H1 (cell line): ENCODE measurements at regions not wholly inside any gene's neighbourhood (a gene's known extent, or its start where the extent isn't known, plus 50 kb on each side); places are given as distances from the start of the nearest gene placed in this dataset.

Experiments used
- CTCF ChIA-PET: fragments of 300-600 bp; sonication (Branson Sonifier 250); formaldehyde crosslinking; loops from one replicate; lab custom pipeline; 2021; ENCODE audit not compliant: partially characterized antibody; lab: Charles Lee
- POLR2A ChIA-PET: fragments of 300-600 bp; sonication (Branson Sonifier 250); formaldehyde crosslinking; loops from one replicate; lab custom pipeline; 2021; ENCODE audit warnings: inconsistent platforms; ENCODE audit not compliant: partially characterized antibody; lab: Charles Lee
- DNase-seq, 2 experiments: peaks; one replicate each; pipeline versions ENCODE4 v3.0.0 to v3.0.0-alpha.2; 2010 to 2022; ENCODE audit warnings: low spot score in 2 of 2, low read depth in 1 of 2, mixed read lengths in 1 of 2
- FAIRE-seq: peaks from 2 replicates; lab custom pipeline; 2011; peaks lifted over from hg19 to GRCh38; lab: Jason Lieb, UNC
- H2AFZ ChIP-seq: 2 replicates; pipeline ENCODE4 v1.8.1; 2012; ENCODE audit warnings: low read length, inconsistent platforms
- H2AK5ac ChIP-seq: 2 replicates; pipeline ENCODE4 v1.6.1; 2013; ENCODE audit warnings: low read depth, low read length
- H2BK120ac ChIP-seq: replicated peaks from 2 replicates; pipeline ENCODE3; 2013; ENCODE audit warnings: low read depth, low read length, inconsistent platforms
- H2BK12ac ChIP-seq: 2 replicates; pipeline ENCODE4 v1.6.1; 2013; ENCODE audit warnings: low read depth, low read length
- H2BK15ac ChIP-seq: 2 replicates; pipeline ENCODE4 v1.6.1; 2013; ENCODE audit warnings: low read length
- H2BK20ac ChIP-seq: 2 replicates; pipeline ENCODE4 v1.6.1; 2013; ENCODE audit warnings: low read length
- H2BK5ac ChIP-seq: 2 replicates; pipeline ENCODE4 v1.6.1; 2013; ENCODE audit warnings: low read depth, low read length
- H3K14ac ChIP-seq: 2 replicates; pipeline ENCODE4 v1.6.1; 2013; ENCODE audit warnings: inconsistent platforms; ENCODE audit not compliant: insufficient read length
- H3K18ac ChIP-seq: 2 replicates; pipeline ENCODE4 v1.6.1; 2013; ENCODE audit warnings: low read length; ENCODE audit errors: extremely low read depth
- H3K23ac ChIP-seq: 2 replicates; pipeline ENCODE4 v1.6.1; 2013; ENCODE audit warnings: inconsistent platforms; ENCODE audit not compliant: insufficient read length
- H3K23me2 ChIP-seq: 2 replicates; pipeline ENCODE4 v1.6.1; 2013; ENCODE audit warnings: low read depth, low read length
- H3K27ac ChIP-seq: 2 replicates; pipeline ENCODE4 v1.6.1; 2011; ENCODE audit warnings: low read depth, low read length, inconsistent platforms
- H3K27me3 ChIP-seq, 4 experiments: replicated peaks in 1 of 4; 1 replicate in 1 of 4; 2 replicates in 3 of 4; pipeline versions ENCODE4 v1.6.1 to v1.8.1; 2011 to 2013; ENCODE audit warnings: low read length in 3 of 4, mild to moderate bottlenecking in 3 of 4, inconsistent platforms in 2 of 4, mixed read lengths in 2 of 4, moderate library complexity in 1 of 4; ENCODE audit not compliant: control insufficient read depth in 3 of 4, insufficient read depth in 3 of 4; ENCODE audit errors: extremely low read depth in 1 of 4
- H3K36me3 ChIP-seq, 4 experiments: 2 replicates each; pipeline versions ENCODE4 v1.6.1 to v1.8.1; 2011 to 2013; ENCODE audit warnings: mild to moderate bottlenecking in 4 of 4, low read length in 3 of 4, moderate library complexity in 2 of 4, control low read depth in 1 of 4, inconsistent platforms in 1 of 4; ENCODE audit not compliant: insufficient read depth in 4 of 4, control insufficient read depth in 2 of 4
- H3K4ac ChIP-seq: replicated peaks from 2 replicates; pipeline ENCODE3; 2013; ENCODE audit warnings: low read length, low read depth, mixed read lengths, inconsistent platforms; ENCODE audit not compliant: insufficient read length
- H3K4me1 ChIP-seq, 4 experiments: replicated peaks in 1 of 4; 1 replicate in 1 of 4; 2 replicates in 3 of 4; pipeline versions ENCODE4 v1.6.1 to v1.8.1; 2011 to 2013; ENCODE audit warnings: low read length in 3 of 4, inconsistent platforms in 2 of 4, mixed read lengths in 1 of 4; ENCODE audit not compliant: insufficient read depth in 4 of 4, control insufficient read depth in 3 of 4
- H3K4me2 ChIP-seq, 2 experiments: 2 replicates each; pipeline versions ENCODE4 v1.6.1 to v1.8.1; 2011 to 2013; ENCODE audit warnings: low read depth in 2 of 2, low read length in 2 of 2, control low read depth in 1 of 2, inconsistent platforms in 1 of 2, mild to moderate bottlenecking in 1 of 2; ENCODE audit not compliant: insufficient read depth in 1 of 2
- H3K4me3 ChIP-seq, 4 experiments: fragments of 200-600, 300-600 bp in 1 of 4; sonication (generic), shearing (Covaris generic), sonication (Bioruptor Twin) in 1 of 4; 2 replicates each; pipeline versions ENCODE4 v1.5.1 to v1.8.1; 2011 to 2016; ENCODE audit warnings: low read length in 4 of 4, low read depth in 3 of 4, control low read depth in 2 of 4, inconsistent platforms in 2 of 4, mild to moderate bottlenecking in 2 of 4, mixed read lengths in 1 of 4, moderate library complexity in 1 of 4; ENCODE audit not compliant: insufficient read depth in 2 of 4; ENCODE audit errors: extremely low read depth in 1 of 4
- H3K56ac ChIP-seq: replicated peaks from 2 replicates; pipeline ENCODE3; 2013; ENCODE audit warnings: low read depth, mild to moderate bottlenecking, mixed read lengths, low read length, inconsistent platforms; ENCODE audit not compliant: insufficient read length
- H3K79me1 ChIP-seq: 2 replicates; pipeline ENCODE4 v1.6.1; 2013; ENCODE audit warnings: low read depth, low read length, control low read depth
- H3K79me2 ChIP-seq, 2 experiments: 2 replicates each; pipeline versions ENCODE4 v1.6.1 to v1.8.1; 2012 to 2013; ENCODE audit warnings: low read length in 2 of 2, mild to moderate bottlenecking in 2 of 2, inconsistent platforms in 1 of 2; ENCODE audit not compliant: insufficient read depth in 2 of 2, control insufficient read depth in 1 of 2
- H3K9ac ChIP-seq, 4 experiments: replicated peaks in 1 of 4; 1 replicate in 1 of 4; 2 replicates in 3 of 4; pipeline versions ENCODE4 v1.6.1 to v1.8.1; 2011 to 2013; ENCODE audit warnings: low read depth in 3 of 4, low read length in 3 of 4, control low read depth in 2 of 4, mild to moderate bottlenecking in 2 of 4, moderate library complexity in 2 of 4, inconsistent platforms in 1 of 4; ENCODE audit errors: extremely low read depth in 1 of 4
- H3K9me3 ChIP-seq, 2 experiments: 2 replicates each; pipeline versions ENCODE4 v1.6.1 to v1.8.1; 2012 to 2013; ENCODE audit warnings: mild to moderate bottlenecking in 2 of 2, moderate library complexity in 2 of 2, control low read depth in 1 of 2, inconsistent platforms in 1 of 2, low read depth in 1 of 2, low read length in 1 of 2, mixed read lengths in 1 of 2; ENCODE audit not compliant: insufficient read depth in 2 of 2
- H4K20me1 ChIP-seq, 2 experiments: replicated peaks in 1 of 2; 2 replicates each; pipeline versions ENCODE3 to v1.8.1; 2011 to 2013; ENCODE audit warnings: inconsistent platforms in 2 of 2, low read length in 2 of 2, mild to moderate bottlenecking in 1 of 2; ENCODE audit not compliant: insufficient read depth in 2 of 2, control insufficient read depth in 1 of 2
- H4K5ac ChIP-seq: 2 replicates; pipeline ENCODE4 v1.6.1; 2013; ENCODE audit warnings: low read length, low read depth, mixed read lengths, inconsistent platforms; ENCODE audit not compliant: insufficient read length
- H4K8ac ChIP-seq: 2 replicates; pipeline ENCODE4 v1.8.0; 2013; ENCODE audit warnings: mild to moderate bottlenecking, moderate library complexity, low read length, inconsistent platforms; ENCODE audit not compliant: insufficient read depth; ENCODE audit errors: extremely low read depth
- H4K91ac ChIP-seq: replicated peaks from 2 replicates; pipeline ENCODE3; 2013; ENCODE audit warnings: low read length, mixed read lengths, inconsistent platforms; ENCODE audit not compliant: insufficient read length
- WGBS, 2 experiments: shearing (Covaris generic) in 1 of 2; methylation state at CpG; one replicate each; pipeline versions ENCODE4 v1.1.6 to v1.1.7; 2013 to 2015; ENCODE audit warnings: low lambda C conversion rate in 2 of 2, mixed read lengths in 2 of 2, inconsistent platforms in 1 of 2, low coverage in 1 of 2, missing lambda C conversion rate in 1 of 2; ENCODE audit not compliant: insufficient replicate concordance in 2 of 2, insufficient coverage in 1 of 2, insufficient read length in 1 of 2; ENCODE audit errors: extremely low coverage in 1 of 2, missing lambda C conversion rate in 1 of 2; 5-methylcytosine and 5-hydroxymethylcytosine counted together
- TF ChIP-seq, protein P1 (sequence below), 3 experiments: IDR thresholded peaks; 1 replicate in 2 of 3; 2 replicates in 1 of 3; pipeline versions ENCODE4 v1.5.1 to v1.6.1; 2011; ENCODE audit warnings: low read length in 3 of 3, mild to moderate bottlenecking in 3 of 3, inconsistent platforms in 2 of 3, low read depth in 1 of 3, moderate library complexity in 1 of 3; ENCODE audit not compliant: insufficient read depth in 1 of 3; ENCODE audit errors: control extremely low read depth in 1 of 3

DNA sequence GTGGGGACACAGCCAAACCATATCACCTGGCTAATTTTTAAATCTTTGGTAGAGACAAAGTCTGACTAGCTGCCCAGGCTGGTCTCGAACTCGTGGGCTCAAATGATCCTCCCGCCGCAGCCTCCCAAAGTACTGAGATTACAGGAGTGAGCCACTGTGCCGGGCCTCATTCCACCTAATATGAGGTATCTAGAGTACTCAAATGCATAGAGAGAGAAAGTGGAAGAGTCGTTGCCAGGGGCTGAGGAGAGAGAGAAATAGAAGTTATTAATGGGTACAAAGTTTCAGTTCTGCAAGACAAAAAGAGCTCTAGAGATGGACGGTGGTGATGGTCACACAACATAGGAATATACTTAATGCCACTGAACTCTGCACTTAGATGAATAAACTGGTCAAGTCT, 119.6 kb downstream of the TOMM20 start:
- Histone ChIP-seq H2AFZ (no peak overlapping the region), H3K23me2 (no peaks in the 10 kb centered on the region), H3K79me2 (no peaks in the 10 kb centered on the region), H4K91ac (no peak overlapping the region), H2BK15ac (no peak overlapping the region), H3K18ac (no peak overlapping the region), H3K4me3 (no peak overlapping the region), H4K8ac (no peak overlapping the region), H3K27me3 (no peaks in the 10 kb centered on the region), H3K36me3 (no peaks in the 10 kb centered on the region), H4K5ac (no peak overlapping the region), H3K14ac (no peak overlapping the region), H3K56ac (no peak overlapping the region), H3K9ac (no peak overlapping the region), H3K4ac (no peak overlapping the region)
- no peak for DNase-seq
- FAIRE-seq = no peak
- CTCF ChIA-PET = interaction anchor here (0.6 kb wide), 1 partner anchor 537 kb away, joined by 6 read pairs; no protein-coding TSS in a partner anchor
- TF ChIP-seq, protein P1, sequence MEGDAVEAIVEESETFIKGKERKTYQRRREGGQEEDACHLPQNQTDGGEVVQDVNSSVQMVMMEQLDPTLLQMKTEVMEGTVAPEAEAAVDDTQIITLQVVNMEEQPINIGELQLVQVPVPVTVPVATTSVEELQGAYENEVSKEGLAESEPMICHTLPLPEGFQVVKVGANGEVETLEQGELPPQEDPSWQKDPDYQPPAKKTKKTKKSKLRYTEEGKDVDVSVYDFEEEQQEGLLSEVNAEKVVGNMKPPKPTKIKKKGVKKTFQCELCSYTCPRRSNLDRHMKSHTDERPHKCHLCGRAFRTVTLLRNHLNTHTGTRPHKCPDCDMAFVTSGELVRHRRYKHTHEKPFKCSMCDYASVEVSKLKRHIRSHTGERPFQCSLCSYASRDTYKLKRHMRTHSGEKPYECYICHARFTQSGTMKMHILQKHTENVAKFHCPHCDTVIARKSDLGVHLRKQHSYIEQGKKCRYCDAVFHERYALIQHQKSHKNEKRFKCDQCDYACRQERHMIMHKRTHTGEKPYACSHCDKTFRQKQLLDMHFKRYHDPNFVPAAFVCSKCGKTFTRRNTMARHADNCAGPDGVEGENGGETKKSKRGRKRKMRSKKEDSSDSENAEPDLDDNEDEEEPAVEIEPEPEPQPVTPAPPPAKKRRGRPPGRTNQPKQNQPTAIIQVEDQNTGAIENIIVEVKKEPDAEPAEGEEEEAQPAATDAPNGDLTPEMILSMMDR (IDR thresholded peaks at IDR 0.05; ENCODE audit: control extremely low read depth in 1 of 3, insufficient read depth in 1 of 3, low read depth in 1 of 3, low read length in 3 of 3) = no peak
- TF ChIP-seq, all 59 proteins: peak for 0
- Histone ChIP-seq H3K9me3 (peaks cover 0 to 9% of the 10 kb centered on the region in 2 experiments; a peak in 1 of 4 replicates), H2BK20ac (no peak overlapping the region), H2BK5ac (no peak overlapping the region), H2BK12ac (no peak overlapping the region), H3K4me1 (peaks cover 0 to 3% (median 0%) of the 10 kb centered on the region in 4 experiments; a peak in 1 of 7 replicates), H2AK5ac (no peak overlapping the region), H3K79me1 (no peaks in the 10 kb centered on the region), H3K23ac (no peak overlapping the region), H2BK120ac (no peak overlapping the region), H3K27ac (no peak overlapping the region), H4K20me1 (no peaks in the 10 kb centered on the region), H3K4me2 (no peak overlapping the region)
- 92% methylated on average over 7 of the region's 7 CpGs; no CpG with 5 or more reads in 1 of the 2 experiments for WGBS, 2 experiments
- POLR2A ChIA-PET = no interaction called here
